GM19468 (cell line): ENCODE measurements at regions not wholly inside any gene's neighbourhood (a gene's known extent, or its start where the extent isn't known, plus 50 kb on each side); places are given as distances from the start of the nearest gene placed in this dataset.

ENCODE experiments used
- ATAC-seq: cut with Tn5 transposase; IDR thresholded peaks from one replicate; pipeline ENCODE4 v1.9.1; 2021; ENCODE audit warnings: mild to moderate bottlenecking, moderate library complexity, moderate number of reproducible peaks; ENCODE audit not compliant: unreplicated experiment; ENCODE audit errors: extremely low read depth

DNA sequence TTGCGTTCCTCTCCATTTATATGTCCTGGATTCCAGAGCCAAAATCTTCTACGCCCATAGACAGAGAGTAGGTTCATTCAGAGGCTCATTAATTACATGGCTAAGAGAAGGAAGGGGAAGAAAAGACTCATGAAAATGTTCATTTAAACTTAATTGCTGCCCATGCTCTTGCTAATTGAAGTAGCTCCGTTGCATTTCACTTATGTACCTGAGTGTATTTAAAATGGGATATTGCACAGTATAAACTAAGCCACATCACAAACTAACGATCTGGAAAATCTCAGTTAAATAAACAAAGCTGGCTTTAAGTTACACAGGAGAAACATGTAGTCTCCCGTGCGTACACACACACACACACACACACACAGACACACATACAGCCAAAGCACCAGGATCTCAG, 269.2 kb downstream of the CDC5L start:
- no peak for ATAC-seq

DNA sequence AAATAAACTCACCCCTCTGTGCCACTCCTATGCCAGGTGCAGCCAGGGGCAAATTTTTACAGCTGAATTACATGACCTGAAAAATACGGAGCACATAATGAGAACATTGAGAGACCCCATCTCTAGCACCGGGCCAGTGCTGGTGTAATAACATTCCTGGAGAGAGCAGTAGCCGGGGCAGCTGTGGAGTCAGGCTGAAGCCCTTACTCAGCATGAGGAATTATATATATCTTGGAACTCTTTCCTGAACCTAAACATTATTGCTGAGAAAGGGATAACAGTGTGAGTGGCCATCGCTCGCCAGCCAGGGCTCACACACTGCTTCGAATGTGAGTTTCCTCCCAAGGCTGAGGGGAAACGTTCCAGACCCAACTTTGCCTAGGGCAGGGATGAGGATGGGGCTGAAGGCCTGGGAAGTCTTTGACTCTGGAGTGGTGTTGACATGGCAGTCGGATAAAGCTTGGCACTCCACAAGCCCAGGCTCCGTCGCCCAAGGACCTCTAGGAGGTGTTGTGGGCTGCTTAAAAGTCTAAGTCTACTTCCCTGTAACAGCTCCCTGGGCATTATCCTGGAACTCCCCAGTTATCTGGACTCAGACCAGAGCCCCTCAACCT, 269.8 kb downstream of the CDC5L start:
- ATAC-seq = no peak

DNA sequence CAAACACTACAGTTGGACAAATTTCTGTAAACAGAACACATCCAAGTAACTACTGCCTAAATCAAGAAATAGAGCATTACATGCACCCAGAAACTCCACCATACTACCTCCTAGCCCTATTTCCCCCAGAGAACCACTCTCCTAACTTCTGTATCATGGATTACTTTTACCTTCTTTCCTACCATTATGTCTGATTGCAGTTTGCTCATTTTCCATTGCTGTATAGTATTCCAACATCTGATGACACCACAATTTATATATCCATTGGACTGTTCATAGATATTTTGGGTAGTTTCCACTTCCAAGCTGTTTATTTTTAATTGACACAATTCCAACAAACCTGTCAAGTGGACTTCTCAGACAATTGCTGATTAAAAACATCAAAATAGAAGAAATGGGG, 271.1 kb downstream of the CDC5L start:
- no peak for ATAC-seq

DNA sequence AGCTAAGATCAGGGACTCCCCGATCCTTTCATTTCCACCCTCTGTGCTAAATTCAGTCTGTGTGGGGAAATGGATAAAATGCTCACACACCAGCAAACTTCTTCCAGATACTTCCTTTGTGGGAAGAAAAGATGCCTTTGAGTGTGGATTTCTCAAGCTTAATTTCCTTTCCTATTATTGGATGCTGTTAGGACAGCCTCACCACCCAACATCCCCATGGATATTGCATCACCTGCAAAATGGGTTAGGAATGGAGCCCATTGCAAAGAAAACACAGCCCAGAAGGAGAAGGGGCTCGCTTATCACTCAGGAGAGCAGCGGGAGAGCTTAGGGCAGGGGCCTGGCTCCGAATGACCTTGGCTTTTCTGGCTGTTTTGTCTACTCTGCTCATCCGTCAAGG, 272.2 kb downstream of the CDC5L start:
- no peak for ATAC-seq

DNA sequence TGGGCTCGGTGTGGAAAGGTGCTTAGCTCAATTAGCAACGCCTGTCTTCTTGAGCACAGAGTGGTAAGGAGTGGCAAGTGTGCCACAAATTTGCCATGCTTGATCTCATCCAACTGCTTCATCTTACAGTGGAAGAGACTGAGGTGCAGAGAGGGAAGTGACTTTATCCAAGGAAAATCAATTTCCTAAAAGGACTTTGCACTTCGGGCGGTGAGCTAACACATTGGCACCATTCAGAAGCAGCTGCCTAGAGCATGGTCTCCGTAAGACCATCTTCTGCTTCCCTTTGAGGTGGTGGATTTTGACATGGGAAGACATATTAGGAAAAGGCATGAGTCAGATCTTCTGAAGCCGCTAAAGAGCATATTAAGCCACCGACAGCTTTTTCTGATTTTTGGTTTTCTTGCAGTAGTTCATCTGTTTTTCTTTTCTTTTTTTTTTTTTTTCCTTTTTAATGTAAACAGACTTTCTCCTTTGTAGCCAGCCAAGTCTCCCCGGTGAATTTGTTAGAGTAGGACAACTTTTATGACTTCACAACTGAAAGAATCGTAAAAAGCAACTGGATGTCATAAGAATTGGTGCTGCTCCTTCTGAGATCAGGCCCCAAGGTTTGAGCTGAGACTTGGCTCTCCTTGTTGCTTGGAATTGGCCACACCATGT, 273.2 kb downstream of the CDC5L start:
- ATAC-seq = no peak

DNA sequence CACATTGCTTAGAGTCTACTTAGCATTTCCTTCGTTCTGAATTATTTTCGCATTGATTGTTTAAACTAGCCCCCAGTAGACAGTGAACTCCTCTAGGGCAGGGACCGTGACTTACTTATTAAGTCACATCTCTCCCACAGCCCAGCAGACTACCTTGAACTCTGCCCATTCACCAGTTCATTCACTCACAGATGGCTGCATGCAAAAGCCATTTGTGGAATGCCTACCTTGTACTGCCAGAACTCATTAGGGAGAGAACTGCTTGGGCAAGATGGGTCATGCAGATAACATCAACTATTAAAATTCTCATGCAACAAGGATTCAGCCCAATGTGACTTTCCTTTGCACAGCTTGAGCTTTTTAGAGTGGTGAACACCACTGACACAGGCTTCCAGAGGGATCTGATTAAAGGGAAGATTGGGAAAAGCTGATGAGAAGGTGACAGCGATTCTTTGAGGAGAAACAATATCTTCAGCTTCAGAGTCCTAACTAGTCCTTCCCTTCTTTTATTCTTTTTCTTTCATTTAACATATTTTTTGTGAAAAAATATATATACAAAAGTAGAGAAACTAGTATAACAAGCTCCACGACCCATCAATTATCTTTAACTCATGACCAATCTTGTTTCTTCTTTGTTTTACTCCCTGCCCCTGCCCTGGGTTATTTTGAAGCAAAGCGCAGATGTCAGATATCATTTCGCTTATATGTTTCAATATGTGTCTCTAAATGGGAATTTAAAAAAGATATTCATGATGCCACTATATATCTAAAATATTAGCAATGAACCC, 273.9 kb downstream of the CDC5L start:
- ATAC-seq = no peak

DNA sequence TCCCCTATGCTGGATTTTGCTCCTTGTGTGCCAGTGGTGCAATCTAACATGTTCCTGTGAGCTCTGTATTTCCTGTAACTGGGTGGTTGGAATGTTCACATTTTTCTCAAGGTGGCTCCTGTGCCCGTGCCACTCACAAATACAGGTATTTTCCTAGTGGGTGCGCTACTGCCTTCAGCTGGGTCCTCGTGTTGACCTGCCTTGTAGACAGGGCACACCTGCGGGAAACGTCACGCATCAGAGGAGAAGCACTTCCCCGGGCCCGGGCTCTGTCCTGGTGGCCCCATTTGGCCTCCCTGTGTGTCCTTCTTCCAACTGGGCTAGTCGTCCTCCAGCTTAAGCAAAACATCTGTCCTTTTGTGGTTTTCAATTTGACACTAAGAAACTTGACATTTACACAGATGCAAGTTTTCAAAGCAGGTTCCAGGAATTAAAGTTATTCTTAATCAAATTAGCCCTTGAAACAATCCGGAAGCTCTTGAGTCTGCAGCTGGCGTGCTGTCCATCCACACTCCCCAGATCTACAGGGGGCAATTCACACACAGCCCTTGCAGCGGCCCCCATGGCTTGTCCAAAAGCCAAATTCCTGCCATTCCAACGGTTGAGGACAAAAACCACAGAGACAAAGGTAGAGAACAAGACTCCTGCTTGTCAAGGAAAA, 275.1 kb downstream of the CDC5L start:
- ATAC-seq = no peak

DNA sequence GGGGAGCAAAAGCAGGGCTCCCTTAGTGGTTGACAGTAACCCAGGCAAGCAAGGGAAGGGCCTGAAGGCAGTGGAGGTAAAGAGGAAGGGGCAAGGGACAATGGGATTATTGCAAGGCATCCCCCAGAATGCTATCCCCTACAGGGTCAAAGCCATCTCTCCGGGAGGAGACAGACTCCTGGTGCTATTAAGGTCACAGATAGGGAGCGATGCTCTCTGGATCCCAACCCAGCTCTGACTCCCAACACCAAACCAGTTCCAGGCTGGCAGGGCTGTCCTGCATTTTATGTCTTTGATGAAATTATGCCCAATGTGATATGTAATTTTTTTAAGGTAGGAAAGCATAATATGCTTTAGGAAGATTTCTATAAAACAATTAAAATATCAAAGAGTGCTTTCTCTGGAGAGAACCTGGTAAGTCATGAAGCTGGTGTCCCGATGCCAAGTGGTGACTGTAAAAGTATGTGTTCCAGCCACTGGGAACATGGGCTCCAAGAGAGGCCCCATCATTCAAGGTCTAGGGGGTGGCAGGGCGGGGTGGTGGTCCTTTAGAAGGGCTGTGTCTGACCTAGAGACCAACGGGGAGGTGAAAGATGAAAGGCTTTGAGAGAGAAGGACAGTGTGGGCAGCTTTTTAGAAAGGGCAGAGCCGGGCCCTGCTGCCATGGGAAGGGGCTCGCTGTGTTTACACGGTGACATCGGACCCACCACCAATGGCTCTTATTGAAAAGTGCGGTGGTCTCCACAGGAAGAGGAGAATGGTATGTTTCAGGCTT, 276.5 kb downstream of the CDC5L start:
- no peak for ATAC-seq

DNA sequence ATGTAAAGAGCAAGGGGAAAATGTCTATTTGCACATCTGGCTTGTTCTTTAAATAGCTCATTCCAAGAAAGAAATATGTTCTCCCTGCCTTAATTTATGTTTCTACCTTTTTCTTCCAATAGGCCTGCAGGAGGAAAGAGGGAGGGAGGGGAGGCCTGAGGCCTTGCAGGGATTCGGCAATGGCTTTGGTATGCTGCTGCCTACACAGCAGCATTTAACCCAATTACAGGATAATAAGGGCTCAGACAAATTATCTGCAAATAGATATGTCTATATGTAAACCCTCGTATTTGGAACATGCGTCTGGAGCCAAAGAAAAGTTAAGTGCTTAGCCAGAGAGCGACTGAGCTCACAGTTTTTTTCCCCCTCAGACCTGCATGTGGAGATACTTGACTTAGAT, 277.2 kb downstream of the CDC5L start:
- ATAC-seq = no peak

DNA sequence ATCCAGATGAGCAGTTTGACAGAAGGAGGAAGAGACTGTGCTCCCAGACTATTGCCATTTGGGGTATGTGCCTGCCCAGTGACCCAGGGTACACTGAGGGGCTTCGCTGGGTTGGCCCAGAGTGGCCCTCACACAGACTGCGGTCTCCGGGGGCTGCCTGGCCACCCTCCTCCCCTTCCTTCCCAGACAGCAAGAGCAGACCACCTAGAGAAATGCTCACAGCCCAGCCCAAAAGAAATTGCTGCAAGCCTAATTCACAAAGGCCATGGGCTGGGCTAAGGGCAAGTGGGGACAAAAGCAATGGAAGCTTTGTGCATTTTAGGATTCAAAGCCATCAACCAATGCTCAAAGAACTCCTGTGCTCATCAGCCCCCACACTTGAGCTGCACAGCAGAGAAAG, 277.6 kb downstream of the CDC5L start:
- ATAC-seq = no peak

DNA sequence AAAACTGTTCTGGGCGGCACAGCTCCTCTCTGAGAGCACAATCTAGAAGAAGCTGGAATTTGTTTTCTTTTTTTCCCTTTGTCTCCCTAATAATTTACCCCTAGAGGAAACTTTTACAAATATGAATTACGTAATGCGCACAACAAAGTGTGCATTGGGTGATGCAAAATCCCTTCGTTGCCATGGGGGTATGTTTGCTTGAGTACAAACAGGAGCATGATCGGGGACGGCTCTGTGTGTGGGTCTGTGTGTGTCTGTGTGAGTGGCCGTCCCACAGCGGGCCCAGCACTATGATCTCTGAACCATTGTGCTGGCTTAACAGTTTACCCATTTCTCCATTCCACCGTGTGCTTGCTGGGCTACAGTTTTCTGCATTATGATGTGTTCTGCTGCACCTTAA, 278.2 kb downstream of the CDC5L start:
- no peak for ATAC-seq

DNA sequence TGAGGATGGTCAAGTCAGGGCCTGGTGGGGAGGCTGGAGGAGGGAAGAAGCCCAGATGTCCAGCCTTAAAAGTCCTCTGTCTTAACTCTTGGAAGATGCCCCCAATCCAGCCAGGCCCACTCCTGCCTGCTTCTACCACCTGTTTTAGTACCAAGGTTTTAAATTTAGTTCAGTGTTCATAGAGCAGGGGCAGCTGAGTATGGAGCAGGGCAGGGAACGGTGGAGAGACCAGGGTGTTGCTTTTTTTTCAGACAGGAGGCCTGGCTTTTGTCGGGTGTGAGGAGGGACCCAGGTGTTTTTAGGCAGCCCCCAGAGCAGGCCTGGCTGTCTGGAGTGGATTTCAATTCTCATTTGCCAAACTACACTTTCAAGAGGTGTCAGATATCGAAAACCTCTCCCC, 278.8 kb downstream of the CDC5L start:
- no peak for ATAC-seq

DNA sequence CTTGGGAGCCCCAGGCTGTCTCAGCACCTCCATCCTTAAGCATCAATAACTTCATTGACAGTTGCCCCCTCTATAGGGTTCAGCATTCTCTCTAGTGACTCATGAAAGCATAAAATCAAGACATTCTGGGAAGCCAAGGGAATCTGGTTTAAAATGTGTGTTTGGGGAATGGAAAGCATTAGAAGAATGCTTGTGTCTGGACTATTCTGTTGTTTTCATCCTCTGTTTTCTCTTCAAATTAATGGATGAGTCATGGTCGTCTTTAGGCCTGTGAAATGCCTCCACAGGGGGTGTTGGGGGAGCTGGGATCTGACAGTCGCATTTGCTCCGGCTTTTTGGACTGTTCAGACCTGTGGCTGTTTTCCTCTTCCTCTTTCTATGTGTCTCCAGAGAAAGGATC, 279.7 kb downstream of the CDC5L start:
- no peak for ATAC-seq

DNA sequence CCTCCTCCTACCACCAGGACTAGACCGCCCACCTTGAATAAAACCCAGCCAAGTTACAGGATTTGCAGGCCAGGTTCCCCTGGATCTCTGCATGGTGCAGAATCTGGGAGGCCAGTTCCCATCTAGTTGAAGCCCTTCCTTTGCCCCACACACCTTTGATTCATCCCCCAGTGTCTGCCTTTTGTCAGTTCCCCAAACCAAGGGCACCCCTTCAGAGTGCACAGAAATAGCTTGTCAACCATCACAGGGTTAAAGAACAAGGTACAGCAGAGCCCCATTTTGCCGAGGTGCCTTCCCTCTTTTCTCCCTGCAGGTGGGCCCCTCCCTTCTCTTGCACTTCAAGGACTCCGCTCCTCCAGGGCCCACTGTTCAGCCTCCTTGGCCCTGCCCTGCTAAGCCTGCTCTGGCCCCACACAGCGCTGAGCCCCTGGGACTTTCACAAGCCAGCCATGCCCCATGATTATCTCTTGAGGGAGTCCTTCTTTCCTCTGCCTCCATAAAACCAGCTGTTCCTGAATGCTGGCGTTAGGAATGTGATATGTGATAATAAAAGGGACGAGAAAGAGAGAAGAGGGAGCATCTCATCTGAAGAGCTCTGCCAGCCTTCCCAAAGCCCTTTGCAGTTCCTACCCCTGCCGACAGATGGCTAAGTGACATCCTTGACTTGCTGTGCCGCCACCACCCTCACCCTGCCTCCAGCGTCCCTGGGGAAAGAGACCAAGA, 280.3 kb downstream of the CDC5L start:
- ATAC-seq = no peak

DNA sequence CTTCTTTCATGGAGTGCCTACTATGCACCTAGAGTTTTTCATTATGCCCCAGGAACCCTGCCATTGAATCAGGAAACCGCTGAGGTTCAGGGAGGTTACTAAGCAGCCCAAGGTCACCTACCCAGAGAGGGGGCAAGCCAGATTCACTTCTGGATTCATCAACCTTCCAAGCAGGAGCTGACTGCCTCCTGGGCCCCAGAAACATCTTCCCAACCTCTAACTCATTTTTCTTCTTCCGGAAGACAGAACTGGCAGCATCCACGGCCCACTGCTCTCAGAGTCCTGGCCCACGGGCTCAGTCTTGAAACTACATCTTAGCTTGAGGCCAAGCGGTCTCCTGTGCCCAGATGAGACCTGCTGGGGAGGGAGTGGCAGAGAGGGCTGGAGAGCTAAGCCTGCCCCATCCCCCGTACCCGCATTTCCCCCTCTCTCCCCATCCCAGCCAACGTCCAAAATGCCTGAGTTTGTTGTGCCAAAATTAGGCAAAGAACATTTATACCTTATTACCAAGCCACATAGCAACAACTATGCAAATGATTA, 281.0 kb downstream of the CDC5L start:
- ATAC-seq = no peak

DNA sequence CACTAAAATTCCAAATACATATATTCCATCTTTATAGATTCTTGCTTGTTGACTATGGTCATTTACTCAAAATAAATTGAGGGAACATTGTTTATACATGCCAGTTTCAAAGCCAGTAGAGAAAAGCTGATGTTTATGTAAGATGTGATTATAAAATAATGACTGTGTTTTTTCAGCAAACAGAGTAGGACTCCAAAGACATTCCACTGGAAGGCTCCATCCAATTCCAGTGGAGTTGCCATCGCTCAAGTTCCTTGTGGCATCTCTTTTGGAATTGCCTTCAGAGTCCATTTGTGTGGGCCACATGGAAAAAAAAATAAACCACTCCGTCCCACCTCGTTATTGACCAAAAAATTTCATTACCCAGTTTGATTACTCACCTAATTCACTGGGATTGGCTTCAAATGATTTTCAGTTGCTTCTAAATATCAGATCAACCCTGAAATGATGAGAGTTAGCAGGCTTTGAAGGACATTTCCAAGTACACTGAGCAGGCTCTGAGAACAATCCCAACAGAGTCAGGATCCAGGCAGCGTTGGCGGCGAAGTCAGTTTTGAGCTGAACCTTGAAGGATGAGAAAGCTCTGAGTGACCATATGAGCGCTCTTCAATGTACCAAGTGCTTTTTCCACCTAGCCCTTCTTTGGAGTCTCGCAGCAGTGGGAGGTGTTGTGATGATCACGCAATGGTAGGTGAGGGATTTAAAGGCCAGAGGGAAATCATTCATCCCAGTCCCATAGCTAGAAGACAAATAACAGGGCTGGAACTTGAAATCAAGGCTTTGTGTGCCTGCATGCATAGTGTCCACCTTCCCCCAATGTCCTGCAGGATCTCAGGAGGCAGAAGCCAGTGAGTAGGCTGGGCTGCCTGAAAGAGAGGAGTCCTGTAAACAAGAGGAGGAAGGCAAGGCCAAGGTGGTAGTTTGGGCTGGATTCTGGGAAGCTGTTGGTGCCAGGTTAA, 281.7 kb downstream of the CDC5L start:
- ATAC-seq = no peak

DNA sequence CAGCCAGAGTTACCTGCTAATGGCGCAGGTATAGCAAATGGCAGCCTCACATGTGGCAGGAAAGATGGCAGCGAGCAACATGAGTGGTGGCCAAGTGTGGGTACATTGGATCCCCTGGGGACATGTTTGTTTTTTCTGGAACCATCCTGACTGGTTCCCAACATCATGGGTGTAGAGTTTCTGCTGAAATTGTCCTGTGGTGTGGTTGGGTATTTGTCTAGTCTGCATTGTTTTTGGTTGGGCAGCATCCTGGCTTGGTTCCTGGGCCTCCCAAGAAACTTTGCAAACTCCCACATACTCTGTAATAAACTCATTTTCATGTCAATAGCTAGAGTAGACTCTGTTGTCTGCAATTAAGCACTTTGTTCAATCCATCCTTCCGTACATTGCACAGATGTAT, 282.6 kb downstream of the CDC5L start:
- no peak for ATAC-seq

DNA sequence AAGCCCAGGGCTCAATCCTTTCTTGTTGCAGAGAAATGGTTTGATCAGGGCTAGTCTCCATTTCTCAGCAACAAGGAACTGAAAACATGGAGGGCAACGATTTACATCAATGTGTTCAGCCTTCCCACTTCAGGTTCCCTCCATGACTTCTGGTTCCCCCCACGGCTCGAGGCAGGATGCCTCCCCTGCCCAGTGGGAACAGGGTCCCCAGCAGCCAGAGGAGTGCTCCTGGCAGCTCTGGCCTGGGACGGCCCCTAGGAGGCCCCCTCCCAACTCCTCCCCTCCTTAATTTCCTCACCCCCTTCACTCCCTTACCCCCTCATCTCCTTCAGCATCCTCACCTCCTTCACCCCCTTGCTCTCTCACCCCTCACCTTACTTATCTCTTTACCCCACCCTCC, 283.8 kb downstream of the CDC5L start:
- no peak for ATAC-seq
